K562 (cell line): ENCODE measurements at regions not wholly inside any gene's neighbourhood (a gene's known extent, or its start where the extent isn't known, plus 50 kb on each side); places are given as distances from the start of the nearest gene placed in this dataset.
"Not testable (repeated sequence)": the region's sequence is repeated elsewhere in the genome, so short reads cannot be mapped to it uniquely, and the experiment has no call there.

Experiments
- ATAC-seq: fragments of 200-7000 bp; cut with Tn5 transposase; 3 replicates; pipeline ENCODE4 v1.9.1; 2020; ENCODE audit warnings: moderate library complexity
- BruUV-seq: library from RNA; stranded (reverse); fragments of 400-500 nt; replicated peaks from 2 replicates; lab custom pipeline; 2021; lab: Mats Ljungman, UMichigan
- CTCF ChIA-PET: fragments of 300-600 bp; formaldehyde crosslinking; extraction: SDS; loops from one replicate; lab custom pipeline; 2021; ENCODE audit warnings: low intra/inter-chr PET ratio; lab: Yijun Ruan, JAX
- POLR2A ChIA-PET: fragments of 300-600, 350-650 bp; sonication (Branson Sonifier 250); formaldehyde crosslinking; extraction: SDS; loops from one replicate; lab custom pipeline; 2021; ENCODE audit warnings: antibody characterized with exemption, inconsistent platforms; lab: Yijun Ruan, JAX
- DNase-seq, 4 experiments: peaks; one replicate each; pipeline versions ENCODE4 v3.0.0 to v3.0.0-alpha.2; 2011 to 2018; ENCODE audit warnings: low spot score in 3 of 4, mixed read lengths in 3 of 4; ENCODE audit errors: extremely low read depth in 1 of 4
- FAIRE-seq: peaks from 2 replicates; lab custom pipeline; 2011; peaks lifted over from hg19 to GRCh38; lab: Jason Lieb, UNC
- H2AFZ ChIP-seq: 2 replicates; pipeline ENCODE4 v1.6.0; 2011; ENCODE audit warnings: low read depth, low read length, control low read depth, inconsistent platforms
- H3K27ac ChIP-seq: fragments of 200-600 bp; 3 replicates; pipeline ENCODE4 v1.8.0; 2011; ENCODE audit warnings: low read depth, mild to moderate bottlenecking, control low read depth, inconsistent platforms, low read length, moderate library complexity, mixed read lengths; ENCODE audit errors: extremely low read depth
- H3K27me3 ChIP-seq, 2 experiments: fragments of 300-600 bp in 1 of 2; 2 replicates in 1 of 2; 3 replicates in 1 of 2; pipeline versions ENCODE4 v1.6.0 to v1.8.0; 2011; ENCODE audit warnings: inconsistent platforms in 2 of 2, low read length in 2 of 2, mild to moderate bottlenecking in 1 of 2, mixed read lengths in 1 of 2, moderate library complexity in 1 of 2; ENCODE audit not compliant: control insufficient read depth in 2 of 2, insufficient read depth in 2 of 2
- H3K36me3 ChIP-seq: fragments of 300-600 bp; 3 replicates; pipeline ENCODE4 v1.8.0; 2011; ENCODE audit warnings: mild to moderate bottlenecking, low read length, inconsistent platforms; ENCODE audit not compliant: control insufficient read depth, insufficient read depth
- H3K4me1 ChIP-seq, 2 experiments: fragments of 200-600 bp in 1 of 2; replicated peaks in 1 of 2; 2 replicates in 1 of 2; 3 replicates in 1 of 2; pipeline versions ENCODE4 v1.5.1 to v1.8.0; 2011; ENCODE audit warnings: inconsistent platforms in 2 of 2, low read length in 2 of 2, mild to moderate bottlenecking in 1 of 2, mixed read lengths in 1 of 2, moderate library complexity in 1 of 2; ENCODE audit not compliant: control insufficient read depth in 2 of 2, insufficient read depth in 2 of 2
- H3K4me2 ChIP-seq: 2 replicates; pipeline ENCODE4 v1.6.1; 2011; ENCODE audit warnings: low read length, control low read depth, inconsistent platforms, mixed read lengths; ENCODE audit not compliant: insufficient read depth
- H3K4me3 ChIP-seq: fragments of 200-600 bp; sonication (generic), shearing (Covaris generic); 2 replicates; pipeline ENCODE4 v1.5.1; 2016; ENCODE audit warnings: control low read depth, inconsistent platforms
- H3K79me2 ChIP-seq: fragments of 200-600 bp; 3 replicates; pipeline ENCODE4 v1.8.0; 2011; ENCODE audit warnings: low read length, inconsistent platforms; ENCODE audit not compliant: control insufficient read depth, insufficient read depth
- H3K9ac ChIP-seq, 2 experiments: 2 replicates each; pipeline versions ENCODE4 v1.6.0 to v1.6.1; 2011; ENCODE audit warnings: low read depth in 2 of 2, low read length in 2 of 2, control low read depth in 1 of 2, inconsistent platforms in 1 of 2, mild to moderate bottlenecking in 1 of 2, mixed read lengths in 1 of 2; ENCODE audit not compliant: insufficient read depth in 1 of 2
- H3K9me1 ChIP-seq: one replicate; pipeline ENCODE4 v1.6.0; 2011; ENCODE audit warnings: inconsistent platforms, mild to moderate bottlenecking, low read length, moderate library complexity; ENCODE audit not compliant: control insufficient read depth, insufficient read depth
- H3K9me3 ChIP-seq: replicated peaks from 2 replicates; pipeline ENCODE4 v1.5.1; 2011; ENCODE audit warnings: low read depth, low read length, inconsistent platforms; ENCODE audit not compliant: control insufficient read depth, insufficient read depth
- H4K20me1 ChIP-seq: replicated peaks from 2 replicates; pipeline ENCODE4 v1.6.1; 2011; ENCODE audit warnings: low read length, inconsistent platforms, mixed read lengths; ENCODE audit not compliant: control insufficient read depth, insufficient read depth
- CBX1 ChIP-seq: sonication (generic); IDR thresholded peaks from 2 replicates; pipeline ENCODE4 v1.6.1; 2016; ENCODE audit warnings: antibody characterized with exemption, low read depth, mild to moderate bottlenecking
- ESRRA ChIP-seq: fragments of 450-650 bp; IDR thresholded peaks from 2 replicates; pipeline ENCODE4 v1.6.1; 2014; ENCODE audit warnings: low read depth, mild to moderate bottlenecking, moderate library complexity, borderline replicate concordance
- LCOR ChIP-seq: sonication (generic); formaldehyde crosslinking; IDR thresholded peaks from 2 replicates; pipeline ENCODE4 v1.8.0; 2022; ENCODE audit warnings: mild to moderate bottlenecking, missing genetic modification reagents
- MTA1 ChIP-seq: fragments of 450-650 bp; IDR thresholded peaks from 2 replicates; pipeline ENCODE4 v1.6.1; 2017; ENCODE audit warnings: borderline replicate concordance
- NKRF ChIP-seq: fragments of 450-650 bp; IDR thresholded peaks from 2 replicates; pipeline ENCODE4 v1.6.1; 2016; ENCODE audit warnings: borderline replicate concordance
- NR4A1 ChIP-seq, 2 experiments: fragments of 250-450 bp in 1 of 2; fragments of 450-650 bp in 1 of 2; sonication (Bioruptor Pico) in 1 of 2; IDR thresholded peaks; 2 replicates each; pipeline versions ENCODE4 v1.4.0 to v1.6.1; 2016 to 2020; ENCODE audit warnings: mild to moderate bottlenecking in 2 of 2, missing compliant biosample characterization in 1 of 2, missing genetic modification characterization in 1 of 2, moderate library complexity in 1 of 2
- SMAD4 ChIP-seq: fragments of 250-450 bp; sonication (Bioruptor Pico); conservative IDR thresholded peaks from 2 replicates; pipeline ENCODE4 v1.8.0; 2021; ENCODE audit warnings: inconsistent platforms, mild to moderate bottlenecking, moderate library complexity
- SMC3 ChIP-seq: conservative IDR thresholded peaks from 2 replicates; pipeline ENCODE4 v1.6.1; 2011; ENCODE audit warnings: low read depth, low read length, improper control_type of control experiment; ENCODE audit not compliant: insufficient read depth
- SRF ChIP-seq, 2 experiments: fragments of 250-450, 450-650 bp in 1 of 2; sonication (Bioruptor Pico) in 1 of 2; sonication (generic) in 1 of 2; formaldehyde crosslinking; IDR thresholded peaks; 2 replicates each; pipeline versions ENCODE4 v1.5.0 to v1.5.1; 2020 to 2022; ENCODE audit warnings: mild to moderate bottlenecking in 1 of 2, missing genetic modification reagents in 1 of 2
- TBP ChIP-seq: optimal IDR thresholded peaks from 2 replicates; pipeline ENCODE3; 2011; ENCODE audit warnings: low read depth, low read length, improper control_type of control experiment
- ZNF316 ChIP-seq: fragments of 450-650 bp; IDR thresholded peaks from 2 replicates; pipeline ENCODE4 v1.6.1; 2016
- ZNF740 ChIP-seq, 3 experiments: fragments of 200-800 bp in 1 of 3; sonication (Bioruptor generic) in 1 of 3; sonication (generic) in 1 of 3; formaldehyde crosslinking in 1 of 3; IDR thresholded peaks; 2 replicates each; pipeline versions ENCODE4 v1.6.1 to v1.8.0; 2016 to 2022; ENCODE audit warnings: mild to moderate bottlenecking in 2 of 3, missing compliant biosample characterization in 2 of 3, missing genetic modification characterization in 2 of 3, missing genetic modification reagents in 1 of 3
- WGBS: fragments of 100-300 bp; shearing (Covaris generic); methylation state at CpG from one replicate; pipeline ENCODE4 v1.1.6; 2016; ENCODE audit warnings: low coverage, mixed read lengths; ENCODE audit not compliant: insufficient coverage; ENCODE audit errors: missing lambda C conversion rate; 5-methylcytosine and 5-hydroxymethylcytosine counted together
- in situ Hi-C: fragments of 300-500 bp; cut with MboI; formaldehyde crosslinking; loops from 4 replicates; pipeline ENCODE4 v1.15.0; 2018; ENCODE audit warnings: inconsistent platforms, mixed read lengths
- intact Hi-C: fragments of 100-400 bp; cut with micrococcal nuclease; formaldehyde crosslinking; loops from 2 replicates; pipeline ENCODE4 v1.14.2; 2022
- TF ChIP-seq, protein P1 (sequence below), 2 experiments: IDR thresholded peaks; 2 replicates each; pipeline ENCODE4 v1.6.1; 2011; ENCODE audit warnings: borderline replicate concordance in 1 of 2, control low read depth in 1 of 2, low read depth in 1 of 2, low read length in 1 of 2, mild to moderate bottlenecking in 1 of 2, mixed read lengths in 1 of 2, moderate library complexity in 1 of 2; ENCODE audit not compliant: insufficient read depth in 1 of 2, insufficient read length in 1 of 2, poor library complexity in 1 of 2, severe bottlenecking in 1 of 2; ENCODE audit errors: extremely low read depth in 1 of 2

DNA sequence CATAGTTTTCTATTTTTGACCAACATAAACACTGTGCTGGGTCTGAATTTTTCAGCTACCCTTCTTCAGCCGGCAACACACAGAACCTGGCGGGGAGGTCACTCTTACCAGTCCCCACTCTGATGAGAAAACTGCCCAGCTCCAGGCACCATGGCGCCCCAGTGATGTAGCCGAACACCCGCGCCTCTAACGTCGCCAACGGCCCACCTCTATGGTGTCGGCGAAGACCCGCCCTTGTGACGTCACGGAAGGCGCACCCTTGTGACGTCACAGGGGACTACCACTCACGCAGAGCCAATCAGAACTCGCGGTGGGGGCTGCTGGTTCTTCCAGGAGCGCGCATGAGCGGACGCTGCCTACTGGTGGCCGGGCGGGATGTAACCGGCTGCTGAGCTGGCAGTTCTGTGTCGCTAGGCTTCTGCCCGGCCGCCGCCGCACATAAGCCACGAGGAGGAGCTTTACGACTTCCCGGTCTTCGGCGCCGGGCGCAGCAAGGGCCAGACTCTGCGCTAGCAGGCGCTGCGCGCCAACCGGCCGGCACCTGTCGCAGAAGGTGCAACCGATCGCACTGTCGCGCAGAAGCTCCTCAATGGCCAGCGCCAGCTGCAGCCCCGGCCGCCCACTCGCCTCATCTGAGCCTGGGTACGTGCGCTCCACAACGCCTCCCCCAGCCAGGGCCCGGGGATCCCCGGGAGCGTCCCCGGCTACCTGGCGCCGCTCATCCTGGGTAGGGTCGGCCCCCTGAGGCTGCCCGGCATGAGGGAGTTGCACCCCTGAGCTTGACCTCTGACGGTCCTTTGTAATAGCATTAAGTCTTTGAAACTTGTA is 92.2 kb upstream of the OR4F16 start:
- peak overlapping the region; percentile 97 for H2AFZ ChIP-seq
- 0% methylated on average over 52 of the region's 65 CpGs for WGBS
- peak; percentile 86 for TF ChIP-seq NKRF
- TF ChIP-seq TBP, result peak; percentile 63
- TF ChIP-seq ESRRA, result peak; percentile 80; the same call in 1 of the 2 replicates
- peak; percentile 98 for TF ChIP-seq ZNF316
- TF ChIP-seq SMAD4 (CRISPR knock-in tag), result peak; percentile 71
- 0 out of 2 replicates have a peak, but pooled peaks have one; percentile 25 for TF ChIP-seq CBX1
- TF ChIP-seq SRF (CRISPR knock-in tag; IDR thresholded peaks at IDR 0.05), result peak in 1 of 2 experiments; percentile 26; a peak in 2 of 4 replicates
- TF ChIP-seq LCOR (CRISPR knock-in tag), result peak; percentile 84; the same call in 1 of the 2 replicates
- TF ChIP-seq SMC3, result peak; percentile 55; the same call in 1 of the 2 replicates
- TF ChIP-seq NR4A1 (CRISPR knock-in tag; IDR thresholded peaks at IDR 0.05), result 0 out of 2 replicates have a peak, but pooled peaks have one; percentile 12
- TF ChIP-seq NR4A1, ZNF740 (tag; IDR thresholded peaks at IDR 0.05): not testable (repeated sequence)
- TF ChIP-seq ZNF740 (CRISPR knock-in tag; IDR thresholded peaks at IDR 0.05), result 0 out of 2 replicates have a peak, but pooled peaks have one; percentile 61
- TF ChIP-seq MTA1, result peak; percentile 100
- TF ChIP-seq, protein P1, sequence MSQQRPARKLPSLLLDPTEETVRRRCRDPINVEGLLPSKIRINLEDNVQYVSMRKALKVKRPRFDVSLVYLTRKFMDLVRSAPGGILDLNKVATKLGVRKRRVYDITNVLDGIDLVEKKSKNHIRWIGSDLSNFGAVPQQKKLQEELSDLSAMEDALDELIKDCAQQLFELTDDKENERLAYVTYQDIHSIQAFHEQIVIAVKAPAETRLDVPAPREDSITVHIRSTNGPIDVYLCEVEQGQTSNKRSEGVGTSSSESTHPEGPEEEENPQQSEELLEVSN (IDR thresholded peaks at IDR 0.05; ENCODE audit: borderline replicate concordance in 1 of 2, extremely low read depth in 1 of 2, insufficient read depth in 1 of 2, insufficient read length in 1 of 2, low read depth in 1 of 2, low read length in 1 of 2, poor library complexity in 1 of 2, severe bottlenecking in 1 of 2), result peak; percentile 58 to 75

More for the DNA sequence above, 92.2 kb upstream of the OR4F16 start:
- H4K20me1 ChIP-seq, CTCF ChIA-PET, H3K4me1 ChIP-seq, H3K36me3 ChIP-seq, BruUV-seq, H3K27me3 ChIP-seq, H3K9me3 ChIP-seq, H3K9me1 ChIP-seq: not testable (repeated sequence)
- DNase-seq, result peak; percentile 99 to 100 (median 100)
- peak overlapping the region; percentile 74 for H3K4me3 ChIP-seq
- intact Hi-C loops (loop anchor here (10.0 kb wide), 1 partner anchor 66 kb away; no protein-coding TSS in a partner anchor), in situ Hi-C loops (loop anchor here (5.0 kb wide), 1 partner anchor 44 kb away; no protein-coding TSS in a partner anchor)
- POLR2A ChIA-PET, result interaction anchor here (0.8 to 1.7 kb wide), 4 partner anchors 128 to 238 kb away, joined by 3 to 6 read pairs (median 4); no protein-coding TSS in a partner anchor
- peak; percentile 90 for FAIRE-seq
- peak; percentile 100 for ATAC-seq
- H3K79me2 ChIP-seq, result peaks cover 20% of the 10 kb centered on the region
- H3K9ac ChIP-seq, result peak overlapping the region; percentile 94
- H3K27ac ChIP-seq, result peak overlapping the region; percentile 94
- peak overlapping the region; percentile 85 for H3K4me2 ChIP-seq
